ENCODE measurements at regions not wholly inside any gene's neighbourhood (a gene's known extent, or its start where the extent isn't known, plus 50 kb on each side); places are given as distances from the start of the nearest gene placed in this dataset.

DNA sequence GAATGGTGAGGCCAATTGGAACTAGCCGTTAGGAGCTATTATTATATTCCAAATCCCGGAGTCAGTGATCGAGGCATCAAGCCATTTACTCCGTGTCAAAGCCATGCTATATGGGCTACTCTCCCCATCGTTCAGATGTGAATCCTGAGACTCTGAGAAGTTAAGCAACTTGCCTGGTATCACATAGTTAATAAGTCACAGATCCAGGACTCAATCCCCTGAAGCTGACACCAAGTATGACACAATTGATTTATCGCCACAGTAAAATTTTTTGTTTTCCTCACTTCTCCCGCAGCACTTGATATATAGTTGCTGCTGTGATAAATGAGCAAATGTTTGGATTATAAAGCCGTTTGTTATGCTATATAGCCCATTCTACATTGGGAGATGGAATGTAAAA lies 50.8 kb upstream of the TSHZ2 start:
- DNase-seq (ENCODE audit: extremely low read depth, low read depth, low spot score) = no peak

DNA sequence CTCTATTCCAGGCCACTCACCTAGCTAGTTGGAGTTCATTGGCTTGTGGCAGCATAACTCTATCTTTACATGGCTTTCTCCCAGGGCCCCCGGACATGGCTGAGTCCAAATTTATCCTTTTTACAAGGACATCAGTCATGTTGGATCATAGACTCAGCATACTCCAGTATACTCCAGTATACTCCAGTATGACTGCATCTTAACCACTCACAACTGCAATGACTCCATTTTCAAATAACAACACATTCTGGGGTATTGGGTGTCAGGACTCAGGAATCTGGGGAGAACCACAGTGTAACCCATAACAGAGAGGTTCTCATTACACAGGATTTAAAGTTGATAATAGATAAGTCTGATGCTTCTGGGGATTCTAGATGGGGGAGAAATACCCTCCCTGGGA lies 53.8 kb upstream of the TSHZ2 start:
- DNase-seq (ENCODE audit: extremely low read depth, low read depth, low spot score) = no peak

DNA sequence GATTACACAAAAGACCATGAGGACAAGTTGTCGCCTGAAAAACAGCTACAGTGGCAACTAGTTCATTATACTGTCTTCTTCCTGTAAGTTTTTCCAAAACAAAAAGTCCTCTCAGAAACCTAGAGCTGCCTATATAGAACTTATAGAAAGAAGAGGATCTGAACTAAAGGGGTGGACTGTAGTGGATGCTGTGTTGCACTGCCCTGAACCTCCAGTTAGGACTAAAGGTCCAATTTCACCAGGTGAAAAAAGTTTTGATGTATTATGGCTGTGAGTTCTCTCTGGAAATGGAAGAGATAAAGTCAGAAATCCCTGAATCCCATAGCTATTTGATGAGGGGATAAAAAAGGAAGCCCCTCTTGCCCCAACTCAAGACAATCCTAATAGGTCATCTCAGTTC lies 56.6 kb upstream of the TSHZ2 start:
- no peak for DNase-seq (ENCODE audit: extremely low read depth, low read depth, low spot score)

DNA sequence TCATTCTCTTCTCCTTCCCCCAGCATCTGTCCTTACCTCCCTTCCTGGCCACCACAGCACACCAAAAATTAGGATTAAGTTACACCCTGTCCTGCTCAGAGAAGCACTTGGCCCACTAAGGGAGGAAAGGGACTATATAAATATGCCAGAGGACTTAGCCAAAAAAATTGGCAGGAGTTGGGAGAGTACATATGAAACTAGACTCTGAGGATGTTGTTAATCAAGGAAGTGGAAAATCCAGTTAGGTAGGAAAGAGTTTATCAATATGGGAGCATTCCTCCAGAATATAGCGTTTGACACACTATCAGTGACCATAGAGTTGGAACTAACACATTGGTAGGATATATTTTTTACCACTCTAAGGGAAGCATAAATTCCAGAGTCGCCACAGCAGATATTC lies 57.3 kb upstream of the TSHZ2 start:
- no peak for DNase-seq (ENCODE audit: extremely low read depth, low read depth, low spot score)

DNA sequence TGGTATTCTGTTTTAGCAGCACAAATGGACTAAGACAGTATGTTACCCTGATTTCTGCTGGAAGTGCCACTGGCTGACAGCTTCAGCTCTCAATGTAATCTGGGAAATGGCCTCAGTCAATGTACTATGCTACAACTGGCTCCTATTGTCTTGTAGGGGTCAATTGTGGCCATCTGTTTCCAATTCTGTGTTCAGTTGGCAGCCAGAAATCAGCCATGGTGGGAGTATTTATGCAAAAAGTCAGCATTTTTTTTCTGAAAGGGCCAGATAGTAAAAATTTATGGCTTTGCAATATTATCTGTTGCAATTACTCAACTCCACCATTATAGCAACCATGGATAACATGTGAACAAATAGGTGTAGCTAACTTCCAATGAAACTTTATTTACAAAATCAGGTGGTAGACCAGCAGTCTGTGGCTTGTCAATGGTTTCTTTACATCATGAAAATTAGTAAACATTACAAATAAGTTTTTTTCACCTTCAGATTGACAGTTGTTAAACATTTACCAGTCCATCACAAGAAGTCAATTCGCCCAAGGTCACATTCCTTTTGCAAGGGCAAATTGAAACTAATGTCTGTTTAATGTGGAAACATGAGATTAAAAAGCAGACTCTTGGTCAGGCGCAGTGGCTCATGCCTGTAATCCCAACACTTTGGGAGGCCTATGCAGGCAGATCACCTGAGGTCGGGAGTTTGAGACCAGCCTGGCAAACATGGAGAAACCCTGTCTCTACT lies 58.3 kb upstream of the TSHZ2 start:
- DNase-seq (ENCODE audit: extremely low read depth, low read depth, low spot score) = no peak

DNA sequence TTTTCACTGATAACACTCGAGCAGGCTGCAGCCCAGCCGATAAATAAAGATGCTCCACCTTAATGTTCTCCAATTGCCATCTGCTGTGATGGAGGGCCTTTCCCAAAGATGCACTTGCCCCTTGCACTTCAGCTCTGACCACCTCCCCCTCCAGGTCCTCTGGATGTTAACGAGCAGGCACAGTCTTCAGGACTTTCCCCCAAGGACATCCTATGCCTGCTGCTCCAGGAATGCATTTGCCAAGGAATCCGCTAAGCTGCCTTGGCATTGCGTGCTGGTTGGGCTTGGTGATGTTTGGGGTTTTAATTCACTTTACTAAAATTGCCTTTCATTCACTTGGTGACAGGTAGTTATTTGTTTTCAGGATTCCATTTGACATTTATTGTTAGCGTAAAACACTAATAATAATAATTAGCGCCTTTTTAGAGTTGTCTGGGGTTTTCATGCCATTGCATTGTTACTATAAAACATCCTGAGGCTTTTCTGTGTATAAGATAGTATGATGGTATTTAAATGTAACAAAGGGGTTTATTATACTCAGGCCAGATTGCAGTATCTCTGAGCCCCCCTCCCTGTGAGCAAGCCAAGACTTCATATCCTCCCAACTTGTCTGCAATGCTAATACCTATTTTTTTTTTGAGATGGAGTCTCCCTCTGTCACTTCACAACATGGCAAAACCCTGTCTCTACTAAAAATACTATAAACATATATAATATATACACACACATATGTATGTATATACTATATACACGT lies 66.7 kb upstream of the TSHZ2 start:
- DNase-seq (ENCODE audit: extremely low read depth, low read depth, low spot score) = no peak

DNA sequence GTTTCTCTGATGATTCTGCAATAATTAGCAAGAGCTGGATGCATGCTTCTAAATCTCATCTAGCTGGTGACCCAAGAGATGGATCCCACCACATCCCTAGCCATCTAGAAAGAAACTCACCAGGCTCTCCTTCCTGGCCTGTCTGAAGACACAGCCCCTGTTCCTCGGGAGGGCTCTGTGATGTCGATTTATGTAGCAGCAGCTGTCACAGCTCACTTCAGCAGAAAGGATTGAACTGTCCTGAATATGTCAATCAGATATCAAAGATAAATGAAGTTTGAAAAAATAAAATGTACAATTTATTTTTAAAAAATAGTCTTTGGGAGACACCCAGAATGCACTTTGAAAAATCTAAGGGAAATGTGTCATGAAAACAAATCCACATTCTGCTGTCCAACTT lies 67.3 kb upstream of the TSHZ2 start:
- no peak for DNase-seq (ENCODE audit: extremely low read depth, low read depth, low spot score)

DNA sequence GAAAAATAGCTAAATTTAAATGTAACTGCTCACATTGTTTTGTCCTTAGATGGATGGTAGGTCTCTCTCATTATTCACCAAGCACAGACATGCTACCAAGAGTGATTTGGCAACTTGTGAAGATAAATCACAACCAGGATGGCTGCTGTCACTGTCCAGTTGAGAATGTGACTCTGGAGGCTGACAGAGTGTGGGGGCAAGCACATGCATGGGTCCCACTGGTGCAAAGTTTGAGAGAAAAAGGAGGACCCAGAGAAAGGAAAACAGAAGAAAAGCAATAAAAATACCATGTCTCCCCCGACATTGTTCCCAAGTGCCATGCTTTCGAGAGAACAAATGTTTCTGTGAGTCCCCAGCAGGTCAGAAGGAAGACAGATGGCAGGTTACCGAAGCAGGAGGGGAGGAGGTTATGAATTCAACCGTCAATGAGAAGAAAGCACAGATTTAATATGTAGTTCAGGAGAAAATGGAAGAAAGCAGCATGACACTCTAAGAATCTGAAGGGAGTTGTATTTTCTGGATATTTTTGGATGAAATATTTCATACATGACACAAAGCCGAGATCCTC lies 73.0 kb upstream of the TSHZ2 start:
- DNase-seq (ENCODE audit: extremely low read depth, low read depth, low spot score) = no peak

DNA sequence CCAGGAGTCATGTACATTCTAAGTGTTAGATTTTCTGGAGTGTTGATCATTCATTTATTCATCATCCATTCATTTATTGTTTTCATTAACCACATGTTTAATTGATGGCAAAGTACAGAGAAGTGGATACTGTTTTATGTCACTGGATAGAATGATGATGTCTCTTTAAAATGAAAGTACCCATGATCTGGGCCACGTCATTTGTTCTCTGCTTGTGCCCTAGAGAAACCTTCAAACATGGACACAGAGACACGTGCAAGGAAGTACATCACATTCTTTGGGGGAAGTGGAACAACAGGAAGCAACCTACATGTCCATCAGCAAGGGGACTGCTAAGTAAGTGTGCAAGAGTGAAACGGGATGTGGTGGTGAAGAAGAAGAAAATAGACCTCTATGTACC lies 75.8 kb upstream of the TSHZ2 start:
- DNase-seq (ENCODE audit: extremely low read depth, low read depth, low spot score) = no peak

DNA sequence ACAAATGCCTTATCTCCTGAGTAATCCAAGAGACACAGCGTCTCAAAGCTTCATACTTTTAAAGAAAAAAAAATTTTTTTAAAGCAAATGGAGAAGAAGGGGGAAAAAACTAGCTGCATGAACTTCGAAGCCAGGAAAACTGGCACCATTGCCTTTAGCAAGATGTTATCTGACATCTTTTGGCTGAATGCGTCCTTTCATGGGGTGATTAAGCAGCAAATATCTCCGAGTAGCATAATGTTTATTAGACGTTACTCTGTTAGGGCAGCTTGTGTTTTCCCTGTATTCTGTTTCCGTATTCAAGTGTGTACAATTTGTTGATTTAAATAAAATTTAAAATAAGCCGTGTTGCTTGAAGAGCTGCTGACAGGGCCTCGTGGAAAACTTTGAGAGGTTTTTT lies 76.5 kb upstream of the TSHZ2 start:
- DNase-seq (ENCODE audit: extremely low read depth, low read depth, low spot score) = no peak

DNA sequence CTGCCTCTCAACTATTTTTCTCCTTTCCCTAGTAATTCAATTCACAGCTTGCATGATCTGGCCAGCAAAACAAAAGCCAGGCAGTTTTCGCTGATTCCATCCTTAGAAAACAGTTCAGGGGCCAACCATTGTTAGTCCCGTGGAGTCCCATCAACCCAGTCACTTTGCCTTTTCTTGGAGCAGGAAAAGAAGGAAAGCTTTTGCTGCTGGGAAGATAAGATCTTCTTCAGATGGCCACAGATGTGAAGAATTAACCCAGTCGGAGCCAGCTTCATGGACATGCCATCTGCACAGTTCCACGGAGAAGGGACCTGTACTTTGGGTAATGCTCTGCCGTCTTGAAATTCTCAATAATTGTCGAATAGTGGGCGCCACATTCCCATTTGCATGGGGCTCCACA lies 76.9 kb upstream of the TSHZ2 start:
- DNase-seq (ENCODE audit: extremely low read depth, low read depth, low spot score) = no peak

DNA sequence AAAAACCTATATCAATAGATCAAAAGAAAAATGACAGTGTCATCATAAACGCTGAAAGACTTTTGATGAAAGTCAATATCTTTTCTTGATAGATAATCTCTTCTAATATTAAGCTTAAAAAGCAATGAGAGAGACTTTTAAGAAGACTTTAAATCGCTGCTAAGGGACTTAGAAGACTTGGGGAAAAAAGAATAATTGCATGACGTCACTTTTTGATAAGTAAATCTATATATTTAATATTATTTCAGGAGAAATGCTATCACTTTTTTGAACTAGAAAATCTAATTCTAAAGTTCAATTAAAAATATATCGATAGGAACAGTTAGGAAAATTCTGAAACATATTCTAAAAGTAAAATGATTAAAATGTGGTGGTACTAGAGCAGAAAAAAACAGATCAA lies 78.7 kb upstream of the TSHZ2 start:
- DNase-seq (ENCODE audit: extremely low read depth, low read depth, low spot score) = no peak

DNA sequence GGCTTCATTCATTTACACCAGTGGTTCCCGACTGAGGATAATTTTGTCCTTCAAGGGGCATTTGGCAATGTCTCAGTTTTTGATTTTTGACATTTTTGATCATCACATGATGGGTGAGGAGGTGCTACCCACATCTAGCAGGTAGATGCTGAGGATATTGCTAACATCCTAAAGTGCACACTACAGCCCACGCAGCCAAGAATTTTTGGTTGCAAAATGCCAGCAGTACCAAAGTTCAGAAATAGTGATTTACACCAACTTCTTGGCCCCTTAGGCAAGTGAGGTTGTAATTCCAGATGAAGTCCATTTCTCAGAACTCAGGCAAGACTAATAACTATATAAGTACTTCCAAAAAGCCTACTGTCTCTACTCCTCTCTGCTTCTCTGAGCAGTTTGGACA lies 80.1 kb upstream of the TSHZ2 start:
- DNase-seq (ENCODE audit: extremely low read depth, low read depth, low spot score) = no peak

DNA sequence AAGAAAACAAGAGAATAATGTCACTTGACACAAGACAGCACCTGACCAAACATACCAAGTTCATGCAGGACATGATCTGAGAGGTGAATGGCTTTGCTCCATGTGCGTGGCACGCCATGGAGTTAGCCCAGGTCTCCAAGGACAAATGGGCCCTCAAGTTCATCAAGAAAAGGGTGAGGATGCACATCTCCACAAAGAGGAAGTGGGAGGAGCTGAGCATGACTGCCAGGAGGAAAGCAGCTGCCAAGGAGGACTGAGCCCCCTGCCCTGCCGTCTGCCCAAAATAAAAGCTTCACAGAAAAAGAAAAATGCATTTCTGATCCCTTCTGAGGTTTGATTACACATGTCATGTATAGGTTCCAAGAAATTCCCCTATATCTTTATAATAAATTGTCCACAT lies 82.0 kb upstream of the TSHZ2 start:
- no peak for DNase-seq (ENCODE audit: extremely low read depth, low read depth, low spot score)

DNA sequence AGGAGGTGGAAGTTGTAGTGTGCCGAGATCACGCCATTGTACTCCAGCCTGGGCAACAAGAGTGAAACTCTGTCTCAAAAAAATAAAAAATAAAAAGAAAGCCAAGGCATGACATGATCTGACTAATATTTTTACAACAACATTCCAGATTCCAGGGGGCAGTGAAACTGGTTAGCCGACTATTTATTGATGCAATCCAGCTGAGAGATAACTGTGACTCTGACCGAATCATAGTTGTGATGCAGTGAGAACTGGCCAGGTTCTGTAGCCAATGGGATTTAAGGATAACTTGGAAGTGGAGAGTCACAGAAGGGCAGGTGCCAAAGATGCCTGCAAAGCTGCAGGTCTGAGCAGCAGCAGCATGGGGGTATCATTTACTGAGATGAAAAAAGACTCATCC lies 82.9 kb upstream of the TSHZ2 start:
- no peak for DNase-seq (ENCODE audit: extremely low read depth, low read depth, low spot score)

DNA sequence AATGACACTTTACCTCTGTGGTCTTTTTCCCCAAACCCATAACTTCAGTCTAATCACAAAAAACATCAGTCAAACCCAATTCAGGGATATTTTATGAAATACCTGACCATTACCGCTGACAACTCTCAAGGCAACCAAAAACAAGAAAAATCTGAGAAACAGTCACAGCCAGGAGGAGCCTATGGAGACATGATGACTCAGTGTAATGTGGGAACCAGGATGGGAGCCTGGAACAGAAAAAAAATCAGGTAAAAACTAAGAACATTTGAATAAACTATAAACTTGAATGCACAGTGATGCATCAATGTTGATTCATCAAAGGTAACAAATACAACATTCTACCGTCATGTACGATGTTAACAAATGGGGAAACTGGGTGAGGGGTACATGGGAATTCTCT lies 84.1 kb upstream of the TSHZ2 start:
- no peak for DNase-seq (ENCODE audit: extremely low read depth, low read depth, low spot score)

DNA sequence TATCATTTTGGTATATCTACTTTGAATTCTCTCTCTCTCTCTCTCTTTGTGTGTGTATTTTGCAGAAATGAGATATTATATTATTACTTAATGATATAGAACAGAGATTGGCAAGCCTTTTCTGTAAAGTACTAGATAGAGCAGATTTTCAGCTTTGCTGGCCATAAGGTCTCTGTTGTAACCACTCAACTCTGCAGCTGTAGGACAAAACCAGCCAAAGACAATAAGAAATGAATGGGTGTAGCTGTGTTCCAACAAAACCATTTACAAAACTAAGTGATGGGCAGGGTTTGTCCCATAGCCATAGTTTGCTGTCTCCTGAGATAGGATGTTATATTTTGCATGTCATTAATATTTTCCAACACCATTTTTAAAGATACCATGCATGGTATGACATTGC lies 91.2 kb upstream of the TSHZ2 start:
- DNase-seq (ENCODE audit: extremely low read depth, low read depth, low spot score) = no peak

DNA sequence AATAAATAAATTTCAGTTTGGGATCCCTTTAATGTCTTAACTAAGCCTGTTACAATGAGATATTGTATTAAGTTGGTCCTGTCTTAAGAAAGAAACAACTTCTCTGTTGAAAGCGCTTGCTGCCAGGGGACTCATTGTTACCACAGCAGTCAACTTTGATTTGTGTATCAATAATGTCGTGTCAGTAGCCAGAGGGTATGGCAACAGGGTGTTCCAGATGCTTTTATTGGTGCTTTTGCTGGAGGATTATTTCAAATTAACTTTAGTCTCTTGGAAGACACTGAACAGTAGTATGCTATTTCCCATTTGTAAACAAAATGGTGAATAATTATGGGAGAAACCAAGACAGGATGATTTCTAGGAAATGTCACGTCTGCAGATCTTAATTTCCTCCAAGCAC lies 91.9 kb upstream of the TSHZ2 start:
- no peak for DNase-seq (ENCODE audit: extremely low read depth, low read depth, low spot score)

DNA sequence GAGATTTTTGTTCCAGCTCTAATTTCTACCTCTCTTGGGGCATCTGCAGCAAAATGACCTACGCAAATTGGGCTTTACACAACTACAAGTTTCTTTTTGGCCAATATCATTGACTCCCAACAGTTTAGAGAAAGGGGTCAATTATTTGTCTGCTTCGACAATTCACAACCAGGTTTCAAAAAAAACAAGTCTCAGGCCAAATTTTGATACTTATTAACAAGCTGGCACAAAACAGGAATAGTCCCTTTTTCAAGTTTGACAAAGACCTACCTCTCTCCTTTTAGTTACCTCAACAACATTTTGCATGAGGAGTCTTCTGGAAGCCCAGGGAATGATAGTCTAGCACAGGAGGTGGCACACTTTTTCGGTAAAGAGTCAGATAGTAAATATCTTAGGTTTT lies 97.9 kb upstream of the TSHZ2 start:
- no peak for DNase-seq (ENCODE audit: extremely low read depth, low read depth, low spot score)

DNA sequence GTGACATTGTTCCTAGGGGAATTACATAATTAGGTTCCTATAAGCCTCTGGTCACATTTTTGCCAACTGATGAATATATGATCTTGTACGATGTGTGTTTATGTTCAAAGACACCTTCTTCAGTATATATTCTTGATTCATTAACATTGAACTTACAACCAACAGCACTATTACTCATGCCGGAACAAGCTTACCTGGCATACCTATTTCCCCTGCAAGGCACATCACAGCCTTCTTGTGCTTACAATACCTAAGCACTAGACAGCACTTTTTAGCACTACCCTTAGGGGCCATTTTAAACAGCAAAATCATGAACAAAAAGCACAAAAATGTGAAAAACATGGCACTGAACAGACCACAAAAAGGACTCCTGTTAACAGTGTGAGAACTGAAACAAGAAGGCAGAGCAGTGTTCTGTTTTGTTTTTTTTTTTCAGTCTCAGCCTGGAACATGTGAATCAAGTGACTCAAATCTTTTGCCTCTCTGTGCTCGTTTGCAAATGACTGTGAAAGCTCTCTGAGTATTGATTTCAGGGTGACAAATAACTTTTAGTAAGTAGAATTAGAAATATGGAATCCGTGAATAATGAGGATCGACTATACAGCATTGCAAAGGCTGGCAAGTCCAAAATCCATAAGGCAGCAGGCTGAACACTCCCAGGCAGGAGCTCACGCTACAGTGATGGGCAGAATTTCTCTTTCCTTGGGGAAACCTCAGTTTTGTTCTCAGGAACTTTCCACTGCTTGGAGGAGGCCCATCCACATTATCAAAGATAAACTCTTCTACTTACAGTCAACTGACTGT lies 102.3 kb upstream of the TSHZ2 start:
- no peak for DNase-seq (ENCODE audit: extremely low read depth, low read depth, low spot score)

DNA sequence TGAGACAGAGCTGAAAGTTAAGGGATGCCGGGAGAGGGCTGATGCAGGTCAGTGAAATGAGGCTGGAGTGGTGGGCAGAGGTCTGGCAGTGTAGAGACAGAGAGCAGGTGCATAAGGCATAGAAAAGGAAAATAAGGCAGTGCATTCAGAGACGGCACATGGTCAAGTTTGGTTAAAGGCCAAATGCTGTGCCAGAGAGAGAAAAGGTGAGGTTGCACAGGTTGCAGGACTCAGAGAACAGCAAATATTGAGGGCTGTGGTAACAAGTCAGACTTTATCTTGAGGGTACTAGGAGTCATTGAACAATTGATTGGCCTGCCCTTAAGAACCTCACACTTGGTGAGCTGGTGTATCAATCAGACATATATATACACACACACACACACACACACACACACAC lies 102.9 kb upstream of the TSHZ2 start:
- no peak for DNase-seq (ENCODE audit: extremely low read depth, low read depth, low spot score)

DNA sequence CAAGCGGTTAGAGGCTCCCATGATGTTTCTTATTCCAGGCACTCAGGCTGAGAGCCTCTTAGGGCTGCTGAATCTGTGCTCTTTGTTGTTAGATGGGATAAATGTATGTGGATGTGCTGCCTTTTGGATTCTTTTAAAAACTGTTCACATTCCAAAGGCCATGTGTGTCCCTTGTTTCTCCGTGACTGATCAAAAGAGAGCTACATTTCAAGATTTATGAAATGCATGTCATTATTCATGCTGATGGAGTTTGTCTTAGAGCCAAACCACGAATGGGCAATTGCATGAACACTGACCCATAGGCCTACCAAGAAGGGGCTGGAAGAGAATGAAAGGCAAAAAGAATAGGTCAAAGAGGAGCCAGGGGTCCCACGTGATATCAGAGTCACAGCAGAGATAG lies 104.9 kb upstream of the TSHZ2 start:
- no peak for DNase-seq (ENCODE audit: extremely low read depth, low read depth, low spot score)

Data from glomerular endothelial cell (primary cell).